ENCODE measurements at regions not wholly inside any gene's neighbourhood (a gene's known extent, or its start where the extent isn't known, plus 50 kb on each side); places are given as distances from the start of the nearest gene placed in this dataset.

DNA sequence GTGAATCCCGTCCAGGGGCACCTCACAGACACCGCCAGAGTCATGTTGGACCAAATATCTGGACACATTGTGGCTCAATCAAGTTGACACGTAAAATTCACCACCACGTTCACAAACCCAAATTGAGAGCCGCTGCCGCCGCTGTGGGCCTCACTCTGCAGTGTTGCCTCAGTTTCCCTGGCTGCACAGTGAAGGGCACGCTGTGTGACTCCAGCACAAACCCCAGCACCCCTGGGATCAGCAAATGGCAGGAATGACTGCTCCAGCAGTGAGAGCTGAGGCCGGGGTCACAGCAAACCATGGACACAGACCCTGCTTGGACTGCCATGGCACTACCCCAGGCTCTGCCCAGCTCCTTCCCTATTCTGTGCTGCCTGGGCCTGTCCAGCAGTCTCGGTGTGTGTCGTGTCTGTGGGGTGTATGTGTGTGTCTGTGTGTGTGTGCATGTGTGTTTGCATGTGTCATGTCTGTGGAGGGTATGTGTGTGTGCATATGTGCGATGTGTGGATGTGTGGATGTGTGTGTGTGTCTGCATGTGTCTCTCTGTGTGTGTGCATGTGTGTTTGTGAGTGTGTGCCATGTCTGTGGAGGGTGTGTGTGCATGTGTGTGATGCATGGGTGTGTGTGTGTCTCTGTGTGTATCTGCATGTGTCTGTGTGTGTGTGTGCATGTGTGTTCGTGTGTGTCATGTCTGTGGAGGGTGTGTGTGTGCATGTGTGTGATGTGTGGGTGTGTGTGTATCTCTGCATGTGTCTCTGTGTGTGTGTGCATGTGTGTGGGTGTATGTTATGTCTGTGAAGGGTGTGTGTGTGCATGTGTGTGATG lies 52.2 kb upstream of the ADRA2C start:
- TF ChIP-seq, protein P1, sequence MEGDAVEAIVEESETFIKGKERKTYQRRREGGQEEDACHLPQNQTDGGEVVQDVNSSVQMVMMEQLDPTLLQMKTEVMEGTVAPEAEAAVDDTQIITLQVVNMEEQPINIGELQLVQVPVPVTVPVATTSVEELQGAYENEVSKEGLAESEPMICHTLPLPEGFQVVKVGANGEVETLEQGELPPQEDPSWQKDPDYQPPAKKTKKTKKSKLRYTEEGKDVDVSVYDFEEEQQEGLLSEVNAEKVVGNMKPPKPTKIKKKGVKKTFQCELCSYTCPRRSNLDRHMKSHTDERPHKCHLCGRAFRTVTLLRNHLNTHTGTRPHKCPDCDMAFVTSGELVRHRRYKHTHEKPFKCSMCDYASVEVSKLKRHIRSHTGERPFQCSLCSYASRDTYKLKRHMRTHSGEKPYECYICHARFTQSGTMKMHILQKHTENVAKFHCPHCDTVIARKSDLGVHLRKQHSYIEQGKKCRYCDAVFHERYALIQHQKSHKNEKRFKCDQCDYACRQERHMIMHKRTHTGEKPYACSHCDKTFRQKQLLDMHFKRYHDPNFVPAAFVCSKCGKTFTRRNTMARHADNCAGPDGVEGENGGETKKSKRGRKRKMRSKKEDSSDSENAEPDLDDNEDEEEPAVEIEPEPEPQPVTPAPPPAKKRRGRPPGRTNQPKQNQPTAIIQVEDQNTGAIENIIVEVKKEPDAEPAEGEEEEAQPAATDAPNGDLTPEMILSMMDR (IDR thresholded peaks at IDR 0.05) = no peak
- TF ChIP-seq POLR2AphosphoS5 (IDR thresholded peaks at IDR 0.05) = no peak

All from sigmoid colon (tissue), 4 donors.